Right cardiac atrium (tissue), 5 donors: ENCODE measurements at regions not wholly inside any gene's neighbourhood (a gene's known extent, or its start where the extent isn't known, plus 50 kb on each side); places are given as distances from the start of the nearest gene placed in this dataset.

ENCODE experiments used
- ATAC-seq, 2 donors: fragments of 200-7000 bp; cut with Tn5 transposase; one replicate each; pipeline versions ENCODE4 v1.8.0 to v1.9.1; 2020; ENCODE audit warnings: moderate library complexity in 2 of 2, mild to moderate bottlenecking in 1 of 2
- DNase-seq, 3 donors: peaks; one replicate each; pipeline ENCODE4 v3.0.0-alpha.2; 2020
- H3K27ac ChIP-seq: one replicate; pipeline ENCODE4 v1.5.1; 2013; ENCODE audit warnings: mild to moderate bottlenecking, low read length, control low read depth, moderate library complexity
- H3K27me3 ChIP-seq: one replicate; pipeline ENCODE4 v1.6.1; 2013; ENCODE audit not compliant: control insufficient read depth, insufficient read depth
- H3K4me1 ChIP-seq: one replicate; pipeline ENCODE4 v1.6.1; 2013; ENCODE audit warnings: low read length; ENCODE audit not compliant: control insufficient read depth, insufficient read depth
- H3K4me3 ChIP-seq: one replicate; pipeline ENCODE4 v1.5.1; 2013; ENCODE audit warnings: low read length, control low read depth
- H3K9me3 ChIP-seq: one replicate; pipeline ENCODE4 v1.6.1; 2013; ENCODE audit warnings: low read length; ENCODE audit not compliant: control insufficient read depth
- WGBS: extraction: QIAGEN DNeasy Blood & Tissue Kit; methylation state at CpG from one replicate; pipeline ENCODE4 v1.1.7; 2013; 5-methylcytosine and 5-hydroxymethylcytosine counted together
- intact Hi-C, 4 donors: fragments of 100-400 bp; cut with DNase I; formaldehyde crosslinking; loops; one replicate each; pipeline versions ENCODE4 v1.11.0 to v1.14.0; 2022 to 2023
- donor health status: healthy with polysubstance abuse.
- donor health status: DM: no; HTN: yes; CAD: no.
- donor health status: DM: no; HTN: no; CAD: no.
- donor health status: DM: no; HTN: yes; CAD: no; lungs with severe emphysema.
- donor health status: DM: yes; HTN: yes; CAD: no.

DNA sequence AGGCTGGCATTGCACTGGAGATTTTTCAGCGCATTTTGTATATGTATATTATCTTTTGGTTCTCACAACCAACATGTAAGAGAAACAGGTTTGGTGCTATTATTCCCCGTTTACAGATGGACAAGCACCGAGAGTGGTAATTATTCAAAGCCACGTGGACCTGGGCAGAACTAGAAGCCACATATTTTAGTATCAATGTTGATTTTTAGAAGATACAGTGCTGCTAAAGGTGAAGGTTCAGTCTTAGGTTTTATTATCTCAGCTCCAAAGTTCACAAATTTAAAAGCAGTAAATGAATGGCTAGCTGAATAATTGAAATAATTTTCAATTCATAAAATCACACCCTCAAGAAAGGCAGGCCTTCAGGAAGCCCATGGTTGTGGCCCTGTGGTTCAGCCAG is 400.6 kb upstream of the ID2 start:
- intact Hi-C loops, result no loop called here
- Histone ChIP-seq H3K27me3 (no peaks in the 10 kb centered on the region), H3K4me3 (no peak overlapping the region), H3K4me1 (peaks cover 8% of the 10 kb centered on the region), H3K27ac (no peak overlapping the region), H3K9me3 (no peaks in the 10 kb centered on the region)
- ATAC-seq (no peak), DNase-seq (no peak)
- WGBS, result 95% methylated on average over 4 of the region's 4 CpGs

DNA sequence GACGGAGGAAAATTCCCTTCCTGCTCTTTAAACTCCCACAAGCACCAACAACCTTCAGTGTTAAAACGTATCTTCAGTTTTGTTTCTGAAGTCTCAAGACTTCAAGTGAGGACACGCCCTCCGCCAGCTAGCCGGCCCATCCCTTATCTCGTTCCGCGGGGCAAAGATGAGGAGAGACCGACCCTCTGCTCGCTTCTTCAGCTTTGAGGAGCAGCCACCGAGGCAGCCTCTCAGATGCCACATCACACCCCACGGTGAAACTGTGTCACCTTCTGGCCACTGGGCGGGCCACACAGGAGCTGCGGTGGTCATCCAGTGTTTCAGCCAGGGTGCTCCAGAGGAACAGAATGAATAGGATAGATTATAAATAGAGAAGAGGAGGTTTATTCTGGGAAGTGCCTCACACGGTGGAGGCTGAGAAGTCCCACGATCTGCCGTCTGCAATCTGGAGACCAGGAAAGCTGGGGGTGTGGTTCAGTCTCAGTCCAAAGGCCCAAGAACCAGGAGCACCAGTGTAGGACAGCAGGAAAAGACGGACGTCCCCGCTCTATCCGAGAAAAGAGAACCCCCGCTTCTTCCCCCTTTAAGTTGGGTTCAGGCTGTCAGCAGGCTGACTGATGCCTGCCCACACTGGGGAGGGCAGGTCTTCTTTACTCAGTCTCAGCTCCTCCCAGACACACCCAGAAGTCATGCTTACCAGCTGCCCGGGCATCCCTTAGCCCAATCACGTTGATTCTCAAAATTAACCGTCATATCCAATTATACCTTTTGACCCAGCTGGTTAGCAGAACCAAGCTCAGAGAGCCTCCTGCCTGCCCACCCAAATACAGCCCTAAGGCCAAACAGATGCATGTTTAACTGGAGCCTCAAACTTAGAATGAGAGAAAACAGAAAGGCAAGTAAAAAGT is 399.7 kb upstream of the ID2 start:
- WGBS, result 72% methylated on average over 25 of the region's 25 CpGs
- intact Hi-C loops, result no loop called here
- no peak overlapping the region for H3K27ac ChIP-seq

DNA sequence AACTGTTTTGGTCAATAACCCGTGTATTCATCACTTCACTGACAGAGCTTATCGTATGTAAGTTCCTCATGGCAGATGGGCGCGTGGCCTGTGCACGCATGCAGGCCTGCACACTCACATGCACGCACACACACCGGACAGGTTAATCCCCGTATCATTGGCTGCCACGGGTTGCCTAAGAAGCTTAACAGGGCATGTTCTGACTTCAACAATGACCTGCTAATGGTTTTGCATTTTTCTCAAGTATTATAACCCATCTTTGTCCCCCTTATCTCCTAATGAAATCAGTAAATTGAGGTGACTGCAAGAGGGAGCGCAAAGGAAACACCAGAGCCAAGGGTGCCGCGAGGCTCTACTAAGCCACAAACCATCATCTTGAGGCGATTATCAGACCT is 399.0 kb upstream of the ID2 start:
- Histone ChIP-seq H3K4me1 (peaks cover 7% of the 10 kb centered on the region), H3K4me3 (no peak overlapping the region), H3K27me3 (no peaks in the 10 kb centered on the region), H3K27ac (no peak overlapping the region), H3K9me3 (no peaks in the 10 kb centered on the region)
- intact Hi-C loops, result no loop called here
- ATAC-seq (no peak), DNase-seq (no peak)
- 96% methylated on average over 13 of the region's 13 CpGs for WGBS

More for the DNA sequence above, 399.7 kb upstream of the ID2 start:
- DNase-seq, result peak in 1 of 3 donors; percentile 34
- H3K4me1 ChIP-seq, result peaks cover 8% of the 10 kb centered on the region
- no peak for ATAC-seq
- no peak overlapping the region for H3K4me3 ChIP-seq
- no peaks in the 10 kb centered on the region for H3K27me3 ChIP-seq
- no peaks in the 10 kb centered on the region for H3K9me3 ChIP-seq

DNA sequence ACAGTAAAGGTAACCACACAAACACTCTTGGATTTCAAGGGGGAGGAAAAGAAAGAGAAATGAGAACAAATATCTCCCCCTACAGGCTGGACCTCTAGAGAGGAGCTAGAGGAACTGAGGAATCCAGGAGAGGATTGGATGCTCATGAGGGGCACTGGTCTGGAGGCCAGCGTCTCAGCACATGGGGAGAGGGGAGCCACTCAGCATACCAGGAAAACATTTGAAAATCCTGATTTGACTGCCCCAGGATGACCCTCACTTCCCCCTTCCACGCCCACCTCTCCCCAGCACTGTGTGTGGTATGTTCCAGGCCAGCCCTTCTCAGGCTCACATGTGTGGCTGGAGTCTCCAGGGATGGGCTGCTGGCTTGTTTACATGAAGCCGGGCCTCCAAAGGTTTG is 396.8 kb upstream of the ID2 start:
- 66% methylated on average over 3 of the region's 3 CpGs for whole genome bisulfite sequencing
- Histone ChIP-seq H3K9me3 (no peaks in the 10 kb centered on the region), H3K4me1 (peaks cover 2% of the 10 kb centered on the region), H3K4me3 (no peak overlapping the region), H3K27me3 (no peaks in the 10 kb centered on the region), H3K27ac (no peak overlapping the region)
- intact Hi-C loops, result no loop called here
- DNase-seq (peak in 2 of 3 donors; percentile 58 to 64), ATAC-seq (peak; percentile 37 to 38)

DNA sequence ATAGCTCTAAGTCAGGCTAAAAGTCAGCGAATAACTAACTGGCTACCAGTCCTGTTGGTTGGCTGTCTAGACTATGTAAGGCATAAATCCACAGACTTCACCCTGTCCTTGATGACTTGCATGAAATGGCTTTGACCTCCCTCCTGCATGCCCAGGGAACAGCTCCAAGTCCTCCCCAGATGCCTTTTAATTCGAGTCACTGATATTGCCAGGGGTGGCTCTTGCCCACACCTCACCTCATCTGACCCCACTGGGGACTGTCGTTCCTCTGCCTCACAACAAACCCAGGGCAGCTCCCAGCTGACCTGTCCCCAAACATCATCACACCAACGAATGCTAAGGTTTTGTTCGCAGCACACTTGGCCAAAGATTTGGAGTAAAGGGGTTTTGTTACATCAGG is 396.0 kb upstream of the ID2 start:
- no peaks in the 10 kb centered on the region for H3K9me3 ChIP-seq
- no peak for DNase-seq
- H3K4me3 ChIP-seq, result no peak overlapping the region
- H3K27me3 ChIP-seq, result no peaks in the 10 kb centered on the region
- intact Hi-C loops, result no loop called here
- no peak overlapping the region for H3K27ac ChIP-seq
- WGBS, result 87% methylated on average over 5 of the region's 5 CpGs
- no peak for ATAC-seq
- peaks cover 2% of the 10 kb centered on the region for H3K4me1 ChIP-seq

DNA sequence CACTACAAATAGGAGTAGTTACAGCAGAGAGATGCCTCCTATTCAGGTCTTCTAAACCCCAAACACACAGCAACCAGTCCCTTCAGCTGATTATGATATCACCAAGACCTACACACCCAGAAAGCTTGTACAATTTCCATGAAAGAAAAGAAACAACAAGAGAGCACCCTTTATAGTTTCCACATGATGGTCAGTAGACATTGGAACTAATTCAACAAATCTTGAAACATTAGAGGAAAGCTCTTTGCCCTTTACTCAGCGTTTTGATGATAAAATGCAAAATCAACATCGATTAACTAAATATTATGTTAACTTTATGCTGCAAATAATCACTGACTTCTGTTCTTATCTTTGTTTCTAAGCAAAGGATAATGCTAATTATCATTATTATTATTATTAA is 393.6 kb upstream of the ID2 start:
- WGBS, result 70% methylated on average over 2 of the region's 2 CpGs
- Histone ChIP-seq H3K4me1 (peaks cover 2% of the 10 kb centered on the region), H3K9me3 (no peaks in the 10 kb centered on the region), H3K4me3 (no peak overlapping the region), H3K27ac (no peak overlapping the region), H3K27me3 (no peaks in the 10 kb centered on the region)
- ATAC-seq, result no peak
- DNase-seq, result no peak
- intact Hi-C loops, result no loop called here

DNA sequence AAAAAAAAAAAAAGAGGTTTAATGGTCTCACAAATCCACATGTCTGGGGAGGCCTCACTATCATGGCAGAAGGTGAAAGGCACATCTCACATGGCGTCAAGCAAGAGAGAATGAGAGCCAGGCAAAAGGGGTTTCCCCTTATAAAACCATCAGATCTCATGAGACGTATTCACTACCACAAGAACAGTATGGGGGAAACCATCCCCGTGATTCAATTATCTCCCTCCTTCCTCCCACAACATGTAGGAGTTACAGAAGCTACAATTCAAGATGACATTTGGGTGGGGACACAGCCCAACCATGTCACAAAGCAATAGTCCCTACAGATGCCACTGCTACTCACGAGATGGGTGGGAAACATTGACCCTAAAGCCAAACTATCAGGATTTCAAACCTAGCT is 392.7 kb upstream of the ID2 start:
- H3K27me3 ChIP-seq, result no peaks in the 10 kb centered on the region
- no peak overlapping the region for H3K27ac ChIP-seq
- H3K4me1 ChIP-seq, result peaks cover 2% of the 10 kb centered on the region
- no peak overlapping the region for H3K4me3 ChIP-seq
- ATAC-seq (no peak), DNase-seq (no peak)
- WGBS, result 96% methylated on average over 4 of the region's 4 CpGs
- intact Hi-C loops, result no loop called here
- H3K9me3 ChIP-seq, result no peaks in the 10 kb centered on the region

DNA sequence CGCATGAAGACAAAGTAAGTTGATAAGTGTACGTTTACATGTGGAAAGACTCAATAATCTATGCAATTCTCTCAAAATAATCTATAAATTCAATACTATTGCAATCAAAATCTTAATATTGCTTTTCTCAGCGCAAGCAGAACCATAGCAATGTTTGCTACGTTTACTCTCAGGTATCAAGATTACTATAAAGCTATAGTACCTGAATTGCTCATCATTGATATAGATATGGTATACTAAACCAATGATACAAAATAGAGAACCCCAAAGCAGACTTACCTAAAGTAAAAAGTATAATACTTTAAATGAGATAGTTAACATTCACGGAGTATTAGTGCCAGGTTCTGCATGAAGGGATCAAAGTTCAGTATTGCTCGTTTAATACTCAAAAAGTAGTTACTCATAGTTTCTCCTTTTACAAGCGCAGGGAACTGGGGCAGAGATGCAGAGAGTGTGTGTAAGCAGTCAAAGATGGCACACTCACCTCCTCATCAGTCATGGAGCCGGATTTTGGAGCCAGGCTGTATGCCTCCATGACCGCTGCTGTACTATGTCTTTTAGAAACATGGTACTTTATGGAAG is 391.0 kb upstream of the ID2 start:
- no peak for ATAC-seq
- no peak overlapping the region for H3K4me3 ChIP-seq
- WGBS, result 93% methylated on average over 9 of the region's 9 CpGs
- no peaks in the 10 kb centered on the region for H3K9me3 ChIP-seq
- H3K4me1 ChIP-seq, result peaks cover 1% of the 10 kb centered on the region
- intact Hi-C loops, result no loop called here
- DNase-seq, result no peak
- no peak overlapping the region for H3K27ac ChIP-seq
- no peaks in the 10 kb centered on the region for H3K27me3 ChIP-seq

DNA sequence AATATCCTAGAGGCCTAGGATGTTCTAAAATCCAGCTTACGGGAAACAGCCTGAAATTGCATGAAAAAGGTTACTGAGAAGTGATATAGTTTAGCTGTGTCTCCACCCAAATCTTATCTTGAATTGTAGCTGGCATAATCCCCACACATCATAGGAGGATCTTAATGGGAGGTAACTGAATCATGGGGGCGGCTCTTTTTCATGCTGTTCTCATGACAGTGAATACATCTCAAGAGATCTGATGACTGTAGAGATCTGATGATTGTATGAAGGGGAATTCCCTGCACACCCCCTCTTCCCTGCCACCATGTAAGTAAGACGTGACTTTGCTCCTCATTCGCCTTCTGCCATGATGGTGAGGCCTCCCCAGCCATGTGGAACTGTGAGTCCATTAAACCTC is 385.6 kb upstream of the ID2 start:
- 93% methylated on average over 4 of the region's 4 CpGs for WGBS
- no peak for ATAC-seq
- intact Hi-C loops, result no loop called here

DNA sequence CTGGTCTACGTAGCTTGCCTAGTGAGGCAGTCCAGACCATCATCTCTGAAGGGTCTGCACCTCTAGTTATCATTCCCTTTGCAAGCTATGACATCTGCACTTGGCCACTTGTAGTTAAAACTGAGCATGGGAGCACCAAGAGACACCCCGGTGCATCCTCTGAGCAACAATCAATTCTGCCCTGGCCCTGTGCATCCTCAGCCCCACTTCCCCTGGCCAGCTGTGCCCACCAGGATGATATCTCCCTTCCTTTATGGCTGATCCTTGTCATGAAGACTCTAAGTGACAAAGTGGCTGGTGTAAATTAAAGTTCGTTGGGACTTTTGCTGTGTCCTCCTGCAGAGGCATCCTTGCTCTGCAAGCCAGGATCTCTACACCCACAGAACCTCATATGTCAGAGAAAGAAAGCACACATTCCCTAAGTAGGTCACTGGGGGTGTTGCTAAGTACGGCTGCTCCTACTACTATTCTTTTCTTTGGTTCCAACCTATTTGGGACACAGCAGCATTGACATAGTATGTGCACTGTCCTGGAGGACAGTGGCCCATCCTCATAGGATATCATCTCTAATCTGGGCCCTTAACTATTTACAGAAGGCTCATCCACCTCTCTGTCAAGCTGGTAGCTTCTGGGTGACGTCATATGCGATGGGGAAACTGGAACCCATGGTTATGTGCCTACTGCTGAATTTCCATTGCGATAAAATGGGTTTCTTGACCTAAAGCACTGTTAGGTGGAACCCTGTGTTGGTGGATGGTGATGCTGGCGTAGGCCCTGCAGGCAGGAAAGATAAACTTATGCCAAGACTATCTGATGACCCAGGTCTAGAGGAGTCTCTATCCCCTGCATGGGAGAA is 384.3 kb upstream of the ID2 start:
- no peaks in the 10 kb centered on the region for H3K27me3 ChIP-seq
- no peaks in the 10 kb centered on the region for H3K4me1 ChIP-seq
- DNase-seq, result no peak
- intact Hi-C loops, result no loop called here
- H3K27ac ChIP-seq, result no peak overlapping the region
- H3K9me3 ChIP-seq, result no peaks in the 10 kb centered on the region
- no peak for ATAC-seq
- WGBS, result 94% methylated on average over 8 of the region's 8 CpGs
- H3K4me3 ChIP-seq, result no peak overlapping the region

More for the DNA sequence above, 385.6 kb upstream of the ID2 start:
- H3K4me3 ChIP-seq, result no peak overlapping the region
- DNase-seq, result no peak
- H3K4me1 ChIP-seq, result no peaks in the 10 kb centered on the region
- no peaks in the 10 kb centered on the region for H3K27me3 ChIP-seq
- no peak overlapping the region for H3K27ac ChIP-seq
- H3K9me3 ChIP-seq, result no peaks in the 10 kb centered on the region

DNA sequence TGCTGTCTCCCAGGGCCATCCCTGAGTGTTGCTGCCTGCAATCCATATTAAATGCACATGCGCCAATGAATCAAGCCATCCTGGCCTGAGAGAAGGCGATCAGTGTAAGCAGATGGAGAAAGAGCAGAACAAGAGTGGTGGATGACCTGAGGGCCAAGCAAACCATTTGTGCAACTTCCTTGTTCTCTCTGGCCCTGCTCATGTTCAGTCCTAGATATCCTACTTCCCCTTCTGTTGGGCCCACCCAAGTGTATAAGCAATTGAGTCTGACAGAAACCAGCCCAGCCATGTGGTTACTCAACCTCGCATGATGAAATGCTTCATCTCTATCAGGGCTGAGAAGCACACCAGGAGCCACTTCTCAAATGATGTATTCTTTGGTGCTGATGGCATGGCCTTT is 383.1 kb upstream of the ID2 start:
- no peak overlapping the region for H3K27ac ChIP-seq
- H3K4me3 ChIP-seq, result no peak overlapping the region
- H3K27me3 ChIP-seq, result no peaks in the 10 kb centered on the region
- DNase-seq (no peak), ATAC-seq (peak; percentile 72 to 73)
- intact Hi-C loops, result no loop called here
- WGBS, result 86% methylated on average over 3 of the region's 3 CpGs
- no peaks in the 10 kb centered on the region for H3K4me1 ChIP-seq
- H3K9me3 ChIP-seq, result no peaks in the 10 kb centered on the region
